IPS DF 19.7 (cell line): ENCODE measurements at regions not wholly inside any gene's neighbourhood (a gene's known extent, or its start where the extent isn't known, plus 50 kb on each side); places are given as distances from the start of the nearest gene placed in this dataset.
"Not testable (repeated sequence)": the region's sequence is repeated elsewhere in the genome, so short reads cannot be mapped to it uniquely, and the experiment has no call there.

Experiments
- DNase-seq: peaks from one replicate; pipeline ENCODE4 v3.0.0-alpha.2; 2013; ENCODE audit warnings: low read depth, low spot score

- no peak for DNase-seq
Observed at GRCh38 chr6:9028086-9028485, 592.7 kb upstream of the SLC35B3 start.

GRCh38 chr6:9025796-9026394, 590.5 kb upstream of the SLC35B3 start:
- no peak for DNase-seq

- no peak for DNase-seq
Observed at GRCh38 chr6:9025228-9025627, 589.9 kb upstream of the SLC35B3 start.

- not testable (repeated sequence) for DNase-seq
Observed at GRCh38 chr6:9024246-9024645, 588.9 kb upstream of the SLC35B3 start.

GRCh38 chr6:9020001-9020400, 584.7 kb upstream of the SLC35B3 start:
- no peak for DNase-seq

- DNase-seq: no peak
Observed at GRCh38 chr6:9009931-9010330, 574.6 kb upstream of the SLC35B3 start.

- no peak for DNase-seq
Observed at GRCh38 chr6:9007027-9007426, 571.7 kb upstream of the SLC35B3 start.

- DNase-seq: no peak
Observed at GRCh38 chr6:9002833-9003232, 567.5 kb upstream of the SLC35B3 start.

GRCh38 chr6:8995156-8995555, 559.8 kb upstream of the SLC35B3 start:
- no peak for DNase-seq

GRCh38 chr6:8993111-8993510, 557.8 kb upstream of the SLC35B3 start:
- no peak for DNase-seq

- DNase-seq: no peak
Observed at GRCh38 chr6:8991844-8992243, 556.5 kb upstream of the SLC35B3 start.

- no peak for DNase-seq
Observed at GRCh38 chr6:8990075-8990474, 554.7 kb upstream of the SLC35B3 start.

GRCh38 chr6:8983202-8983688, 547.9 kb upstream of the SLC35B3 start:
- peak; percentile 7 for DNase-seq

- no peak for DNase-seq
Observed at GRCh38 chr6:8982668-8983067, 547.3 kb upstream of the SLC35B3 start.

- no peak for DNase-seq
Observed at GRCh38 chr6:8973395-8973794, 538.0 kb upstream of the SLC35B3 start.

GRCh38 chr6:8969747-8970146, 534.4 kb upstream of the SLC35B3 start:
- no peak for DNase-seq

- no peak for DNase-seq
Observed at GRCh38 chr6:8958894-8959511, 523.7 kb upstream of the SLC35B3 start.

- no peak for DNase-seq
Observed at GRCh38 chr6:8953310-8953709, 518.0 kb upstream of the SLC35B3 start.

GRCh38 chr6:8948733-8949132, 513.4 kb upstream of the SLC35B3 start:
- no peak for DNase-seq

- no peak for DNase-seq
Observed at GRCh38 chr6:8947900-8948299, 512.6 kb upstream of the SLC35B3 start.

- no peak for DNase-seq
Observed at GRCh38 chr6:8944548-8944947, 509.2 kb upstream of the SLC35B3 start.

- DNase-seq: no peak
Observed at GRCh38 chr6:8943073-8943472, 507.7 kb upstream of the SLC35B3 start.

GRCh38 chr6:8941577-8941976, 506.2 kb upstream of the SLC35B3 start:
- DNase-seq: no peak

- no peak for DNase-seq
Observed at GRCh38 chr6:8940356-8940755, 505.0 kb upstream of the SLC35B3 start.
